ENCODE measurements at regions not wholly inside any gene's neighbourhood (a gene's known extent, or its start where the extent isn't known, plus 50 kb on each side); places are given as distances from the start of the nearest gene placed in this dataset.

DNA sequence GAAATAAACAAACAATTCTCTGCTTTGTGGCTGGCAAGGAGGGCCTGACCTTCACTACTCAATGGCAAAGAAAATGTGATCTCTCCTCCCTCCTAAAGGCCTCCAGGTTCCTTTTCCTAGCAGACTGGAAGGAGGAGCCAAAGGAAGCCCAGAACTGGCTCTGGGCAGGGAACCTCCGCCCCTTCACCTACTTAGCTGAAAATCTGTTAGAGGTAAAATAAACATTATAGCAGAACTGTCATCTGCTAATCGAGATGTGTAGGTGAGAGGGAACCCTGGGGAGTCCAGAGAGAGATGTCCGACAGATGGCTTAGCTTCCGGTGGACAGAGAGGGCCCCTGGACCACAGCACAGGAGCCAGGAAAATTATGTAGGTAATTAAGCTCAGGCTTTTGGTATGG lies 75.2 kb upstream of the KCNA3 start (continued):
- TF ChIP-seq, protein P1, sequence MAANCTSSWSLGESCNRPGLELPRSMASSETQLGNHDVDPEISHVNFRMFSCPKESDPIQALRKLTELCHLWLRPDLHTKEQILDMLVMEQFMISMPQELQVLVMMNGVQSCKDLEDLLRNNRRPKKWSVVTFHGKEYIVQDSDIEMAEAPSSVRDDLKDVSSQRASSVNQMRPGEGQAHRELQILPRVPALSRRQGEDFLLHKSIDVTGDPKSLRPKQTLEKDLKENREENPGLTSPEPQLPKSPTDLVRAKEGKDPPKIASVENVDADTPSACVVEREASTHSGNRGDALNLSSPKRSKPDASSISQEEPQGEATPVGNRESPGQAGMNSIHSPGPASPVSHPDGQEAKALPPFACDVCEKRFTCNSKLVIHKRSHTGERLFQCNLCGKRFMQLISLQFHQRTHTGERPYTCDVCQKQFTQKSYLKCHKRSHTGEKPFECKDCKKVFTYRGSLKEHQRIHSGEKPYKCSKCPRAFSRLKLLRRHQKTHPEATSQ (tag by site-specific recombination; IDR thresholded peaks at IDR 0.05): no peak

DNA sequence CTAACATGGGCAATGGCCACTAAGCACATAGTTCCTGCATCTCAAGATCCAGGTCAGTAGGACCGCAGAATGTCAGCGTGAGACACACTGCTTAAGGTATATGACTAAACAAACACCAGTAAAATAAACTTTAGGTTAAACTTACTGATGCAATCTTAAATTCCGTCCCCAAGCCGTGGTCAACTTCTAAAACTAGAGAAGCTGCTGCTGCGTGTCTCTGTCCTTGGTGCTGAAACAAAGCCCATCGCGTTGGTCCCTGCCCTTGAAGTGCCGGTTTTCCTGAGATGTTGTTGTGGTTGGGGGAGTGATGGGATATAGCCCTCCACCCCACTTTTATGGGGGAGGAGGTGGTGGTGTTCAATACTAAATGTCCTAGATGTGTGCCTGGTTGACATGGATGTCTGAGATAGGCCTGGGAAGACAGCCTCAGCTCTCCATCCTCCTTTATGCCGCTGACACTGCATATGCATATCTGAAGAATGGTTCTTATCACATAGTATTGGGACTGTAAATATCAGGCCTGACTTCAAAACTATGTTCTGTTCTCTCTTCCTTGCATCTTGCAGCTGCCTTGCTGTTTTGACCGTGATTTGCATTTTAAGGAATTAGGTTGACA lies 72.0 kb upstream of the KCNA3 start:
- CTCF ChIA-PET: no interaction called here

More for the DNA sequence above, 72.0 kb upstream of the KCNA3 start:
- TF ChIP-seq ZFHX2 (tag by site-specific recombination; conservative IDR thresholded peaks at IDR 0.05) (no peak), ZNF571 (tag by site-specific recombination; IDR thresholded peaks at IDR 0.05) (no peak), ZXDB (tag by site-specific recombination; IDR thresholded peaks at IDR 0.05) (no peak), ZNF10 (tag by site-specific recombination; IDR thresholded peaks at IDR 0.05) (no peak), REPIN1 (tag by site-specific recombination; IDR thresholded peaks at IDR 0.05; ENCODE audit: low read depth) (no peak), HOXD13 (CRISPR knock-in tag; IDR thresholded peaks at IDR 0.05; ENCODE audit: borderline replicate concordance) (0 out of 2 replicates have a peak, but pooled peaks have one; percentile 21), ZNF677 (tag by site-specific recombination; IDR thresholded peaks at IDR 0.05) (peak; percentile 37; the same call in 1 of the 2 replicates), ZNF221 (tag by site-specific recombination; IDR thresholded peaks at IDR 0.05; ENCODE audit: borderline replicate concordance) (no peak), ZNF624 (tag by site-specific recombination; IDR thresholded peaks at IDR 0.05) (no peak), ZNF664 (tag by site-specific recombination; IDR thresholded peaks at IDR 0.05) (no peak), ZNF394 (tag by site-specific recombination; IDR thresholded peaks at IDR 0.05; ENCODE audit: borderline replicate concordance) (peak; percentile 61; the same call in 1 of the 2 replicates), ZSCAN23 (tag by site-specific recombination; IDR thresholded peaks at IDR 0.05) (no peak), GLIS1 (tag by site-specific recombination; IDR thresholded peaks at IDR 0.05) (peak; percentile 62), ZNF133 (tag by site-specific recombination; IDR thresholded peaks at IDR 0.05) (no peak), GFI1B (tag by site-specific recombination; IDR thresholded peaks at IDR 0.05) (no peak), KLF9 (tag by site-specific recombination; IDR thresholded peaks at IDR 0.05; ENCODE audit: low read depth) (no peak), TCF7L2 (IDR thresholded peaks at IDR 0.05; ENCODE audit: borderline replicate concordance, low read depth, low read length) (peak; percentile 20; the same call in 1 of the 2 replicates)
- TF ChIP-seq, protein P2, sequence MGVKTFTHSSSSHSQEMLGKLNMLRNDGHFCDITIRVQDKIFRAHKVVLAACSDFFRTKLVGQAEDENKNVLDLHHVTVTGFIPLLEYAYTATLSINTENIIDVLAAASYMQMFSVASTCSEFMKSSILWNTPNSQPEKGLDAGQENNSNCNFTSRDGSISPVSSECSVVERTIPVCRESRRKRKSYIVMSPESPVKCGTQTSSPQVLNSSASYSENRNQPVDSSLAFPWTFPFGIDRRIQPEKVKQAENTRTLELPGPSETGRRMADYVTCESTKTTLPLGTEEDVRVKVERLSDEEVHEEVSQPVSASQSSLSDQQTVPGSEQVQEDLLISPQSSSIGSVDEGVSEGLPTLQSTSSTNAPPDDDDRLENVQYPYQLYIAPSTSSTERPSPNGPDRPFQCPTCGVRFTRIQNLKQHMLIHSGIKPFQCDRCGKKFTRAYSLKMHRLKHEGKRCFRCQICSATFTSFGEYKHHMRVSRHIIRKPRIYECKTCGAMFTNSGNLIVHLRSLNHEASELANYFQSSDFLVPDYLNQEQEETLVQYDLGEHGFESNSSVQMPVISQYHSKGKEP (tag by site-specific recombination; IDR thresholded peaks at IDR 0.05): no peak
- TF ChIP-seq, protein P3, sequence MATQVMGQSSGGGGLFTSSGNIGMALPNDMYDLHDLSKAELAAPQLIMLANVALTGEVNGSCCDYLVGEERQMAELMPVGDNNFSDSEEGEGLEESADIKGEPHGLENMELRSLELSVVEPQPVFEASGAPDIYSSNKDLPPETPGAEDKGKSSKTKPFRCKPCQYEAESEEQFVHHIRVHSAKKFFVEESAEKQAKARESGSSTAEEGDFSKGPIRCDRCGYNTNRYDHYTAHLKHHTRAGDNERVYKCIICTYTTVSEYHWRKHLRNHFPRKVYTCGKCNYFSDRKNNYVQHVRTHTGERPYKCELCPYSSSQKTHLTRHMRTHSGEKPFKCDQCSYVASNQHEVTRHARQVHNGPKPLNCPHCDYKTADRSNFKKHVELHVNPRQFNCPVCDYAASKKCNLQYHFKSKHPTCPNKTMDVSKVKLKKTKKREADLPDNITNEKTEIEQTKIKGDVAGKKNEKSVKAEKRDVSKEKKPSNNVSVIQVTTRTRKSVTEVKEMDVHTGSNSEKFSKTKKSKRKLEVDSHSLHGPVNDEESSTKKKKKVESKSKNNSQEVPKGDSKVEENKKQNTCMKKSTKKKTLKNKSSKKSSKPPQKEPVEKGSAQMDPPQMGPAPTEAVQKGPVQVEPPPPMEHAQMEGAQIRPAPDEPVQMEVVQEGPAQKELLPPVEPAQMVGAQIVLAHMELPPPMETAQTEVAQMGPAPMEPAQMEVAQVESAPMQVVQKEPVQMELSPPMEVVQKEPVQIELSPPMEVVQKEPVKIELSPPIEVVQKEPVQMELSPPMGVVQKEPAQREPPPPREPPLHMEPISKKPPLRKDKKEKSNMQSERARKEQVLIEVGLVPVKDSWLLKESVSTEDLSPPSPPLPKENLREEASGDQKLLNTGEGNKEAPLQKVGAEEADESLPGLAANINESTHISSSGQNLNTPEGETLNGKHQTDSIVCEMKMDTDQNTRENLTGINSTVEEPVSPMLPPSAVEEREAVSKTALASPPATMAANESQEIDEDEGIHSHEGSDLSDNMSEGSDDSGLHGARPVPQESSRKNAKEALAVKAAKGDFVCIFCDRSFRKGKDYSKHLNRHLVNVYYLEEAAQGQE (tag by site-specific recombination; IDR thresholded peaks at IDR 0.05): peak; percentile 99
- TF ChIP-seq, protein P4, sequence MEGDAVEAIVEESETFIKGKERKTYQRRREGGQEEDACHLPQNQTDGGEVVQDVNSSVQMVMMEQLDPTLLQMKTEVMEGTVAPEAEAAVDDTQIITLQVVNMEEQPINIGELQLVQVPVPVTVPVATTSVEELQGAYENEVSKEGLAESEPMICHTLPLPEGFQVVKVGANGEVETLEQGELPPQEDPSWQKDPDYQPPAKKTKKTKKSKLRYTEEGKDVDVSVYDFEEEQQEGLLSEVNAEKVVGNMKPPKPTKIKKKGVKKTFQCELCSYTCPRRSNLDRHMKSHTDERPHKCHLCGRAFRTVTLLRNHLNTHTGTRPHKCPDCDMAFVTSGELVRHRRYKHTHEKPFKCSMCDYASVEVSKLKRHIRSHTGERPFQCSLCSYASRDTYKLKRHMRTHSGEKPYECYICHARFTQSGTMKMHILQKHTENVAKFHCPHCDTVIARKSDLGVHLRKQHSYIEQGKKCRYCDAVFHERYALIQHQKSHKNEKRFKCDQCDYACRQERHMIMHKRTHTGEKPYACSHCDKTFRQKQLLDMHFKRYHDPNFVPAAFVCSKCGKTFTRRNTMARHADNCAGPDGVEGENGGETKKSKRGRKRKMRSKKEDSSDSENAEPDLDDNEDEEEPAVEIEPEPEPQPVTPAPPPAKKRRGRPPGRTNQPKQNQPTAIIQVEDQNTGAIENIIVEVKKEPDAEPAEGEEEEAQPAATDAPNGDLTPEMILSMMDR (tag by site-specific recombination; IDR thresholded peaks at IDR 0.05): no peak
- TF ChIP-seq, protein P5, sequence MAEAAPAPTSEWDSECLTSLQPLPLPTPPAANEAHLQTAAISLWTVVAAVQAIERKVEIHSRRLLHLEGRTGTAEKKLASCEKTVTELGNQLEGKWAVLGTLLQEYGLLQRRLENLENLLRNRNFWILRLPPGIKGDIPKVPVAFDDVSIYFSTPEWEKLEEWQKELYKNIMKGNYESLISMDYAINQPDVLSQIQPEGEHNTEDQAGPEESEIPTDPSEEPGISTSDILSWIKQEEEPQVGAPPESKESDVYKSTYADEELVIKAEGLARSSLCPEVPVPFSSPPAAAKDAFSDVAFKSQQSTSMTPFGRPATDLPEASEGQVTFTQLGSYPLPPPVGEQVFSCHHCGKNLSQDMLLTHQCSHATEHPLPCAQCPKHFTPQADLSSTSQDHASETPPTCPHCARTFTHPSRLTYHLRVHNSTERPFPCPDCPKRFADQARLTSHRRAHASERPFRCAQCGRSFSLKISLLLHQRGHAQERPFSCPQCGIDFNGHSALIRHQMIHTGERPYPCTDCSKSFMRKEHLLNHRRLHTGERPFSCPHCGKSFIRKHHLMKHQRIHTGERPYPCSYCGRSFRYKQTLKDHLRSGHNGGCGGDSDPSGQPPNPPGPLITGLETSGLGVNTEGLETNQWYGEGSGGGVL (tag by site-specific recombination; IDR thresholded peaks at IDR 0.05): no peak
- POLR2A ChIA-PET: no interaction called here
- H3K36me3 ChIP-seq (ENCODE audit: control insufficient read depth in 2 of 2, insufficient read depth in 1 of 2, low read length in 2 of 2): no peaks in the 10 kb centered on the region
- no peaks in the 10 kb centered on the region for H3K9me3 ChIP-seq (ENCODE audit: control insufficient read depth, insufficient read depth, low read depth, low read length)
- H3K27ac ChIP-seq (ENCODE audit: extremely low read depth, low read depth, low read length): no peak overlapping the region
- no peak overlapping the region for H3K4me3 ChIP-seq (ENCODE audit: low read depth, low read length)
- no peaks in the 10 kb centered on the region for H3K4me1 ChIP-seq (ENCODE audit: control insufficient read depth, insufficient read depth, low read length)

Data from HEK293 (cell line).